HepG2 (cell line): ENCODE measurements at regions not wholly inside any gene's neighbourhood (a gene's known extent, or its start where the extent isn't known, plus 50 kb on each side); places are given as distances from the start of the nearest gene placed in this dataset.

Experiments
- BHLHE40 ChIP-seq: IDR thresholded peaks from 2 replicates; pipeline ENCODE4 v1.6.1; 2011; ENCODE audit warnings: low read length, improper control_type of control experiment
- CREB1 ChIP-seq, 2 experiments: fragments of 450-650 bp in 1 of 2; IDR thresholded peaks; 2 replicates each; pipeline ENCODE4 v1.6.1; 2016 to 2017; ENCODE audit warnings: control low read depth in 1 of 2, mild to moderate bottlenecking in 1 of 2, missing compliant biosample characterization in 1 of 2, missing genetic modification characterization in 1 of 2
- DNMT1 ChIP-seq: sonication (generic); formaldehyde crosslinking; IDR thresholded peaks from 2 replicates; pipeline ENCODE4 v1.5.1; 2020; ENCODE audit warnings: mild to moderate bottlenecking, missing genetic modification reagents
- GTF2F1 ChIP-seq: fragments of 150-350 bp; IDR thresholded peaks from 2 replicates; pipeline ENCODE4 v1.6.1; 2014; ENCODE audit warnings: low read length
- GTF3A ChIP-seq: sonication (generic); formaldehyde crosslinking; conservative IDR thresholded peaks from 2 replicates; pipeline ENCODE4 v1.4.0; 2020; ENCODE audit warnings: mild to moderate bottlenecking, missing genetic modification reagents
- MAFF ChIP-seq: IDR thresholded peaks from 2 replicates; pipeline ENCODE4 v1.6.1; 2011; ENCODE audit warnings: low read depth, low read length, improper control_type of control experiment
- MED13 ChIP-seq: sonication (generic); formaldehyde crosslinking; IDR thresholded peaks from 2 replicates; pipeline ENCODE4 v1.5.0; 2020; ENCODE audit warnings: missing genetic modification reagents
- NCOA2 ChIP-seq: sonication (generic); formaldehyde crosslinking; IDR thresholded peaks from 2 replicates; pipeline ENCODE4 v1.8.0; 2022; ENCODE audit warnings: inconsistent platforms
- POLR2A ChIP-seq, 2 experiments: IDR thresholded peaks; 2 replicates each; pipeline ENCODE4 v1.6.1; 2011; ENCODE audit warnings: low read depth in 2 of 2, low read length in 2 of 2, mild to moderate bottlenecking in 1 of 2, moderate library complexity in 1 of 2; ENCODE audit not compliant: insufficient read depth in 1 of 2
- POLR2AphosphoS5 ChIP-seq: IDR thresholded peaks from 2 replicates; pipeline ENCODE4 v1.6.1; 2012; ENCODE audit warnings: low read depth, low read length
- RBFOX2 ChIP-seq: fragments of 200-400 bp; formaldehyde crosslinking; IDR thresholded peaks from 2 replicates; pipeline ENCODE4 v1.6.1; 2017; ENCODE audit warnings: low read depth, mild to moderate bottlenecking, low read length
- ZNF292 ChIP-seq: sonication (generic); formaldehyde crosslinking; IDR thresholded peaks from 2 replicates; pipeline ENCODE4 v1.8.1; 2022; ENCODE audit warnings: mild to moderate bottlenecking, low read depth, missing genetic modification reagents, borderline replicate concordance
- ZNF317 ChIP-seq: sonication (generic); formaldehyde crosslinking; IDR thresholded peaks from 2 replicates; pipeline ENCODE4 v1.5.0; 2020; ENCODE audit warnings: mild to moderate bottlenecking, missing genetic modification reagents
- ZNF510 ChIP-seq: sonication (generic); formaldehyde crosslinking; IDR thresholded peaks from 2 replicates; pipeline ENCODE4 v1.4.0; 2020; ENCODE audit warnings: low read depth, mild to moderate bottlenecking, missing genetic modification reagents

DNA sequence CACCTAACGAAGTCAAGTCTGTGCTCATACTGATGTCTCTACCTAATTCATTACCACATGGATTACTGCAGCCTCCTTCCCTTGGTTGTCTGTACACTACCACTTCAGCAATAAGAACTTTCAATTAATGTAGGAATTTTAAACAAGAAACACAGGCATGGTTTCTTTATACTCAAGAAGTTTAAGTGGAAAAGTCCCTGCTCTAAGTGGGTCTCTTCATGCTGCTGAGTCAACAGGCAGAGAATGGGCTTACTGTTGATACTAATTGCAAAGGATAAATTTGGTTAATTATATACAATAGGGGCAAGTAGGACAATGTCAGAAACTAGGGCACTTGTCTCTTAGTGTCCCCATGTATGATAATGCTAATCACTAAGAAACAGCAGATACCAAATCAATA lies 392.6 kb downstream of the DSEL start:
- no peak for TF ChIP-seq RBFOX2
- no peak for TF ChIP-seq CREB1 (IDR thresholded peaks at IDR 0.05)
- no peak for TF ChIP-seq CREB1 (CRISPR knock-in tag; IDR thresholded peaks at IDR 0.05)
- TF ChIP-seq NCOA2 (CRISPR knock-in tag), result no peak
- TF ChIP-seq BHLHE40, result no peak
- no peak for TF ChIP-seq POLR2A (IDR thresholded peaks at IDR 0.05; ENCODE audit: insufficient read depth in 1 of 2, low read depth in 2 of 2, low read length in 2 of 2)
- TF ChIP-seq ZNF510 (CRISPR knock-in tag), result no peak
- TF ChIP-seq ZNF317 (CRISPR knock-in tag), result no peak
- no peak for TF ChIP-seq MED13
- TF ChIP-seq POLR2AphosphoS5, result no peak
- no peak for TF ChIP-seq GTF3A (CRISPR knock-in tag)
- TF ChIP-seq DNMT1 (CRISPR knock-in tag), result no peak
- TF ChIP-seq ZNF292 (CRISPR knock-in tag), result no peak
- no peak for TF ChIP-seq MAFF
- TF ChIP-seq GTF2F1, result no peak
